GM12891 (cell line): ENCODE measurements at regions not wholly inside any gene's neighbourhood (a gene's known extent, or its start where the extent isn't known, plus 50 kb on each side); places are given as distances from the start of the nearest gene placed in this dataset.

ENCODE experiments used
- POLR2A ChIP-seq: IDR thresholded peaks from 2 replicates; pipeline ENCODE4 v1.6.1; 2011; ENCODE audit warnings: low read depth, low read length, control low read depth
- POLR2AphosphoS5 ChIP-seq: IDR thresholded peaks from 2 replicates; pipeline ENCODE4 v1.6.1; 2011; ENCODE audit warnings: low read depth, low read length, control low read depth
- POU2F2 ChIP-seq: IDR thresholded peaks from 2 replicates; pipeline ENCODE4 v1.6.1; 2011; ENCODE audit warnings: low read depth, mild to moderate bottlenecking, control low read depth, low read length, moderate library complexity
- SPI1 ChIP-seq: IDR thresholded peaks from 2 replicates; pipeline ENCODE4 v1.6.1; 2011; ENCODE audit warnings: low read depth, low read length, control low read depth
- TAF1 ChIP-seq: IDR thresholded peaks from 2 replicates; pipeline ENCODE4 v1.6.1; 2011; ENCODE audit warnings: low read depth, low read length, control low read depth

- TF ChIP-seq POLR2AphosphoS5 (no peak), POLR2A (no peak), TAF1 (no peak), POU2F2 (no peak), SPI1 (no peak)
Measured at GRCh38 chr6:14274546-14275492, 157.2 kb downstream of the CD83 start.
